NCI-H1105 (cell line): ENCODE measurements at regions not wholly inside any gene's neighbourhood (a gene's known extent, or its start where the extent isn't known, plus 50 kb on each side); places are given as distances from the start of the nearest gene placed in this dataset.

Experiments
- DNase-seq: peaks from one replicate; lab custom pipeline; 2025; lab: John Stamatoyannopoulos, UW

- no peak for DNase-seq
Observed at GRCh38 chrX:39915596-39915995, 182.2 kb downstream of the BCOR start.

- no peak for DNase-seq
Observed at GRCh38 chrX:39921838-39922237, 175.9 kb downstream of the BCOR start.

GRCh38 chrX:39922488-39922887 lies 175.3 kb downstream of the BCOR start:
- DNase-seq = no peak

- DNase-seq = no peak
Observed at GRCh38 chrX:39922926-39923325, 174.8 kb downstream of the BCOR start.

- no peak for DNase-seq
Observed at GRCh38 chrX:39927380-39927779, 170.4 kb downstream of the BCOR start.

- no peak for DNase-seq
Observed at GRCh38 chrX:39928704-39929378, 168.9 kb downstream of the BCOR start.

GRCh38 chrX:39929379-39930025 lies 168.3 kb downstream of the BCOR start:
- no peak for DNase-seq

GRCh38 chrX:39930786-39931528 lies 166.8 kb downstream of the BCOR start:
- DNase-seq = no peak

GRCh38 chrX:39931529-39932282 lies 166.1 kb downstream of the BCOR start:
- no peak for DNase-seq

GRCh38 chrX:39935411-39936064 lies 162.2 kb downstream of the BCOR start:
- DNase-seq = no peak

GRCh38 chrX:39936886-39937770 lies 160.6 kb downstream of the BCOR start:
- DNase-seq = no peak

- no peak for DNase-seq
Observed at GRCh38 chrX:39938466-39938865, 159.3 kb downstream of the BCOR start.

- DNase-seq = no peak
Observed at GRCh38 chrX:39939678-39940077, 158.1 kb downstream of the BCOR start.

- DNase-seq = no peak
Observed at GRCh38 chrX:39941332-39941920, 156.3 kb downstream of the BCOR start.

- DNase-seq = no peak
Observed at GRCh38 chrX:39944416-39944815, 153.3 kb downstream of the BCOR start.

GRCh38 chrX:39945709-39946108 lies 152.0 kb downstream of the BCOR start:
- no peak for DNase-seq

GRCh38 chrX:39946822-39947221 lies 150.9 kb downstream of the BCOR start:
- DNase-seq = no peak

- DNase-seq = no peak
Observed at GRCh38 chrX:39948582-39948981, 149.2 kb downstream of the BCOR start.

- DNase-seq = no peak
Observed at GRCh38 chrX:39950018-39950688, 147.6 kb downstream of the BCOR start.

- no peak for DNase-seq
Observed at GRCh38 chrX:39952989-39953388, 144.8 kb downstream of the BCOR start.
